ENCODE measurements at regions not wholly inside any gene's neighbourhood (a gene's known extent, or its start where the extent isn't known, plus 50 kb on each side); places are given as distances from the start of the nearest gene placed in this dataset.
A peak's percentile ranks its signal among the peaks of the same experiment; 100 is the strongest.

GRCh38 chr5:92889140-92889539 is 691.9 kb downstream of the NR2F1-AS1 start:
- in situ Hi-C loops (cut with MboI; ENCODE audit: low pct_unique_long_range_greater_than_20kb in 2 of 9, low sequenced_read_pairs in 9 of 9, unreplicated experiment in 9 of 9) = no loop called here
- no peak for ATAC-seq (replicated peaks in 6 of 8)
- peaks cover 9 to 22% of the 10 kb centered on the region in 2 donors for H3K4me1 ChIP-seq (replicated peaks in 1 of 2)
- H3K4me3 ChIP-seq = no peak overlapping the region
- no peak overlapping the region for H3K27ac ChIP-seq
- WGBS, 10 experiments = 83 to 100% (median 83%) methylated on average over 1 of the region's 1 CpG; no CpG with 5 or more reads in 5 of the 10 experiments

GRCh38 chr5:92887254-92887653 is 693.8 kb downstream of the NR2F1-AS1 start:
- Histone ChIP-seq H3K4me1 (replicated peaks in 1 of 2) (peaks cover 9 to 32% of the 10 kb centered on the region in 2 donors), H3K4me3 (no peak overlapping the region), H3K27ac (no peak overlapping the region)
- ATAC-seq (replicated peaks in 6 of 8) = no peak
- in situ Hi-C loops (cut with MboI; ENCODE audit: low pct_unique_long_range_greater_than_20kb in 2 of 9, low sequenced_read_pairs in 9 of 9, unreplicated experiment in 9 of 9) = no loop called here
- 39 to 100% (median 67%) methylated on average over 1 to 2 of the region's 2 CpGs for WGBS, 10 experiments

GRCh38 chr5:92886751-92887150 is 694.3 kb downstream of the NR2F1-AS1 start:
- ATAC-seq (replicated peaks in 6 of 8) = no peak
- no peak overlapping the region for H3K27ac ChIP-seq
- 5 to 100% (median 61%) methylated on average over 2 to 3 of the region's 3 CpGs; no CpG with 5 or more reads in 2 of the 10 experiments for WGBS, 10 experiments

DNA sequence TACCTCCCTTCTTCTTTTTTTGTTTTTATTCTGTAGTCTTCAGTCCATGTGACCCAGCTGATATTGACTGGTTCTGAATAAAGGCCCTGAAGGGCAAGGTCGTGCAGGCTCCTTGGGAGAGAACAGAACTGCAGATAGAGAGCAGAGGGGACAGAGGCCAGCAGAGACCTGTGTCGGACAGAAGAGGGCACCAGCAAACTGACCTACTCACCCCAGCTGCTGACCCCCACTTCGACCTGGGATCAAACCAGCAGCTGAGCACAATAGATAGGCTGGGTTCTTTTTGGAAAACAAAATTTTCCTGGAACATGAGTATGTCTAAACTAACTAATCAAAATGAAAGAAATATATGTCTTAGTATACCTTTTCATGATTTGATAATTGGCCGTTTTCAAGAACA is 695.1 kb downstream of the NR2F1-AS1 start:
- in situ Hi-C loops (cut with MboI; ENCODE audit: low pct_unique_long_range_greater_than_20kb in 2 of 9, low sequenced_read_pairs in 9 of 9, unreplicated experiment in 9 of 9) = no loop called here
- 0 to 80% (median 45%) methylated on average over 2 to 4 of the region's 4 CpGs for whole genome bisulfite sequencing, 10 experiments
- peak in 1 of 8 experiments; percentile 23 for ATAC-seq (replicated peaks in 6 of 8)

More at GRCh38 chr5:92886751-92887150, 694.3 kb downstream of the NR2F1-AS1 start:
- H3K4me1 ChIP-seq (replicated peaks in 1 of 2) = peaks cover 9 to 32% of the 10 kb centered on the region in 2 donors
- in situ Hi-C loops (cut with MboI; ENCODE audit: low pct_unique_long_range_greater_than_20kb in 2 of 9, low sequenced_read_pairs in 9 of 9, unreplicated experiment in 9 of 9) = no loop called here
- no peak overlapping the region for H3K4me3 ChIP-seq

GRCh38 chr5:92884469-92884868 is 696.5 kb downstream of the NR2F1-AS1 start:
- peak in 5 of 8 experiments; percentile 37 to 73 (median 55) for ATAC-seq (replicated peaks in 6 of 8)
- Histone ChIP-seq H3K4me1 (replicated peaks in 1 of 2) (peaks cover 18 to 43% of the 10 kb centered on the region in 2 donors), H3K27ac (no peak overlapping the region), H3K4me3 (no peak overlapping the region)
- in situ Hi-C loops (cut with MboI; ENCODE audit: low pct_unique_long_range_greater_than_20kb in 2 of 9, low sequenced_read_pairs in 9 of 9, unreplicated experiment in 9 of 9) = no loop called here
- 0 to 75% (median 50%) methylated on average over 1 of the region's 1 CpG; no CpG with 5 or more reads in 1 of the 10 experiments for WGBS, 10 experiments

More for the DNA sequence above, 695.1 kb downstream of the NR2F1-AS1 start:
- Histone ChIP-seq H3K27ac (no peak overlapping the region), H3K4me3 (no peak overlapping the region), H3K4me1 (replicated peaks in 1 of 2) (peaks cover 10 to 34% of the 10 kb centered on the region in 2 donors)

- ATAC-seq (replicated peaks in 6 of 8) = peak in 5 of 8 experiments; percentile 39 to 52 (median 48)
- in situ Hi-C loops (cut with MboI; ENCODE audit: low pct_unique_long_range_greater_than_20kb in 2 of 9, low sequenced_read_pairs in 9 of 9, unreplicated experiment in 9 of 9) = no loop called here
- H3K4me1 ChIP-seq (replicated peaks in 1 of 2) = peaks cover 13 to 30% of the 10 kb centered on the region in 2 donors
- 27 to 100% (median 60%) methylated on average over 1 to 2 of the region's 2 CpGs; no CpG with 5 or more reads in 1 of the 10 experiments for WGBS, 10 experiments
- H3K4me3 ChIP-seq = no peak overlapping the region
- H3K27ac ChIP-seq = no peak overlapping the region
Observed at GRCh38 chr5:92879806-92880543, 701.0 kb downstream of the NR2F1-AS1 start.

DNA sequence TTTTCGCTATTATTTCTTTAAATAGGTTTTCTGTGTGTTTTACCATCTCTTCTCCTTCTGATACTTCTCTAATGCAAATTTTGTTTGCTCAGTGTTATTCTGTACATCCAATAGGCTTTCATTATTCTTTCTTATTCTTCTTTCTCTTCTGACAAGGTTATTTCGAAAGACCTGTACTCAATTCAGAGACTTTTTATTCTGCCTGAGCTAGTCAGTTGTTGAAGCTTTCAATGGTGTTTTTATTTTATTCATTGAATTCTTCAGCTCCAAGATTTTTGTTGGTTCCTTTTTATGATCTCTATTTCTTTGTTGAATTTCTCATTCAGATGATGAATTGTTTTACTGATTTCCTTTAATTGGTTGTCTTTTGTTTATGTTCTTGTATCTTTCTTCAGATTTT is 706.2 kb downstream of the NR2F1-AS1 start:
- H3K4me1 ChIP-seq (replicated peaks in 1 of 2) = peaks cover 0 to under 1% of the 10 kb centered on the region in 2 donors
- no peak for ATAC-seq (replicated peaks in 6 of 8)
- no peak overlapping the region for H3K4me3 ChIP-seq
- in situ Hi-C loops (cut with MboI; ENCODE audit: low pct_unique_long_range_greater_than_20kb in 2 of 9, low sequenced_read_pairs in 9 of 9, unreplicated experiment in 9 of 9) = no loop called here
- WGBS, 10 experiments = 5 to 100% (median 87%) methylated on average over 2 of the region's 2 CpGs
- no peak overlapping the region for H3K27ac ChIP-seq

GRCh38 chr5:92868442-92868841 is 712.6 kb downstream of the NR2F1-AS1 start:
- Histone ChIP-seq H3K27ac (no peak overlapping the region), H3K4me1 (replicated peaks in 1 of 2) (no peaks in the 10 kb centered on the region), H3K4me3 (no peak overlapping the region)
- WGBS, 10 experiments = 69 to 100% (median 96%) methylated on average over 1 to 3 of the region's 3 CpGs; no CpG with 5 or more reads in 1 of the 10 experiments
- ATAC-seq (replicated peaks in 6 of 8) = no peak
- in situ Hi-C loops (cut with MboI; ENCODE audit: low pct_unique_long_range_greater_than_20kb in 2 of 9, low sequenced_read_pairs in 9 of 9, unreplicated experiment in 9 of 9) = no loop called here

DNA sequence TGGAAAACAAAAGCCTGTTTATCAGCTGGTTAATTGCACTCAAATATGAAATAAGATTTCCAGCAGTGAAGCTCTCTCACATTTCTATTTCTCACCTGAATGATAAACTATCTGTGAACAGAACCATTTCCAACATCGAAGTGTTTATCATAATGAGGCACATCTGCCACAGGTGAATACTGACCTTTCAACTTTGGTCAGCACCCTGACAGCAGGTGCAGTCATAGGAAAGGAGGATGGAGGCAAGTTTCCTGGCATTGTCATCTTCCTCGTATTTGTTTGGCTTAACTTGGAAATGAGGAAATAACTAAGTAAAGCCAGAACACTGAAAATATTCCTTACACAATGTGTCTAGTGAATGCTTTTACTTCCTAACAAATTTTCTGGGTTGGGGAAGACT is 716.4 kb downstream of the NR2F1-AS1 start:
- no peaks in the 10 kb centered on the region for H3K4me1 ChIP-seq (replicated peaks in 1 of 2)
- in situ Hi-C loops (cut with MboI; ENCODE audit: low pct_unique_long_range_greater_than_20kb in 2 of 9, low sequenced_read_pairs in 9 of 9, unreplicated experiment in 9 of 9) = no loop called here
- H3K4me3 ChIP-seq = no peak overlapping the region
- 0 to 100% (median 75%) methylated on average over 1 to 2 of the region's 2 CpGs; no CpG with 5 or more reads in 2 of the 10 experiments for WGBS, 10 experiments
- ATAC-seq (replicated peaks in 6 of 8) = no peak
- H3K27ac ChIP-seq = no peak overlapping the region

- 20 to 96% (median 81%) methylated on average over 1 to 2 of the region's 2 CpGs; no CpG with 5 or more reads in 1 of the 10 experiments for WGBS, 10 experiments
- no peak for ATAC-seq (replicated peaks in 6 of 8)
- in situ Hi-C loops (cut with MboI; ENCODE audit: low pct_unique_long_range_greater_than_20kb in 2 of 9, low sequenced_read_pairs in 9 of 9, unreplicated experiment in 9 of 9) = no loop called here
- Histone ChIP-seq H3K4me3 (no peak overlapping the region), H3K27ac (no peak overlapping the region), H3K4me1 (replicated peaks in 1 of 2) (no peaks in the 10 kb centered on the region)
Observed at GRCh38 chr5:92863666-92864065, 717.4 kb downstream of the NR2F1-AS1 start.

- WGBS, 10 experiments = 20 to 100% (median 86%) methylated on average over 1 to 3 of the region's 3 CpGs
- Histone ChIP-seq H3K27ac (no peak overlapping the region), H3K4me1 (replicated peaks in 1 of 2) (no peaks in the 10 kb centered on the region), H3K4me3 (no peak overlapping the region)
- peak in 2 of 8 experiments; percentile 23 to 48 for ATAC-seq (replicated peaks in 6 of 8)
- in situ Hi-C loops (cut with MboI; ENCODE audit: low pct_unique_long_range_greater_than_20kb in 2 of 9, low sequenced_read_pairs in 9 of 9, unreplicated experiment in 9 of 9) = no loop called here
Observed at GRCh38 chr5:92861531-92862285, 719.3 kb downstream of the NR2F1-AS1 start.

DNA sequence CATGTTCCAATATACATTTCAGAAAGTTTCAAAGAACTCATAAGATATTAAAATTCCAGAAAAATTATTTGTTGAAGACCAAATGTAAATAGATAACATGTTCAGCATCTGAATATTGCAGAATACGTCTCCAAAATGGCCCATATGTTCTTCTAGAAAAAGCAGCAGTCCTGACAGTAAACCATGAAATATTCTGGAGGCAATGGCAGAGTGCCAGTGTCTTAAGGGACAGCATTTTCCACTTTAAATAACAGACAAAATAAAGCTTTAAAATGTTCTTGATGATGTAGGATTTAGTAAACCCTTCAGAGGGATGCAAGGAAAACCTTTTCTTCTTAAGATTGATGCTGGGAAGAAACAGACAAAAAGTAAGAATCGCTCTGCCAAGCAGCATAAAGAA is 721.0 kb downstream of the NR2F1-AS1 start:
- no peak overlapping the region for H3K4me3 ChIP-seq
- H3K27ac ChIP-seq = no peak overlapping the region
- 0 to 100% (median 84%) methylated on average over 1 to 2 of the region's 2 CpGs; no CpG with 5 or more reads in 1 of the 10 experiments for WGBS, 10 experiments

GRCh38 chr5:92852219-92852618 is 728.8 kb downstream of the NR2F1-AS1 start:
- in situ Hi-C loops (cut with MboI; ENCODE audit: low pct_unique_long_range_greater_than_20kb in 2 of 9, low sequenced_read_pairs in 9 of 9, unreplicated experiment in 9 of 9) = no loop called here
- Histone ChIP-seq H3K27ac (no peak overlapping the region), H3K4me1 (replicated peaks in 1 of 2) (peaks cover 3 to 36% of the 10 kb centered on the region in 2 donors), H3K4me3 (no peak overlapping the region)
- ATAC-seq (replicated peaks in 6 of 8) = no peak
- WGBS, 10 experiments = 20 to 93% (median 61%) methylated on average over 2 to 4 of the region's 4 CpGs; no CpG with 5 or more reads in 1 of the 10 experiments

More for the DNA sequence above, 721.0 kb downstream of the NR2F1-AS1 start:
- no peak for ATAC-seq (replicated peaks in 6 of 8)
- H3K4me1 ChIP-seq (replicated peaks in 1 of 2) = no peaks in the 10 kb centered on the region
- in situ Hi-C loops (cut with MboI; ENCODE audit: low pct_unique_long_range_greater_than_20kb in 2 of 9, low sequenced_read_pairs in 9 of 9, unreplicated experiment in 9 of 9) = no loop called here
